Astrocyte of the cerebellum (primary cell): ENCODE measurements at regions not wholly inside any gene's neighbourhood (a gene's known extent, or its start where the extent isn't known, plus 50 kb on each side); places are given as distances from the start of the nearest gene placed in this dataset.

Experiments
- DNase-seq: peaks from one replicate; pipeline ENCODE4 v3.0.0-alpha.2; 2011; ENCODE audit warnings: low read depth
- H3K4me3 ChIP-seq: 2 replicates; pipeline ENCODE4 v1.5.1; 2011; ENCODE audit warnings: mild to moderate bottlenecking, low read depth, low read length, moderate library complexity
- in situ Hi-C: cut with HindIII; loops from 2 replicates; pipeline ENCODE4 v1.10.0; 2017; ENCODE audit warnings: low sequenced_read_pairs
- TF ChIP-seq, protein P1 (sequence below): IDR thresholded peaks from 2 replicates; pipeline ENCODE4 v1.5.1; 2012; ENCODE audit warnings: low read length, low read depth, moderate library complexity, mild to moderate bottlenecking; ENCODE audit errors: missing control alignments

DNA sequence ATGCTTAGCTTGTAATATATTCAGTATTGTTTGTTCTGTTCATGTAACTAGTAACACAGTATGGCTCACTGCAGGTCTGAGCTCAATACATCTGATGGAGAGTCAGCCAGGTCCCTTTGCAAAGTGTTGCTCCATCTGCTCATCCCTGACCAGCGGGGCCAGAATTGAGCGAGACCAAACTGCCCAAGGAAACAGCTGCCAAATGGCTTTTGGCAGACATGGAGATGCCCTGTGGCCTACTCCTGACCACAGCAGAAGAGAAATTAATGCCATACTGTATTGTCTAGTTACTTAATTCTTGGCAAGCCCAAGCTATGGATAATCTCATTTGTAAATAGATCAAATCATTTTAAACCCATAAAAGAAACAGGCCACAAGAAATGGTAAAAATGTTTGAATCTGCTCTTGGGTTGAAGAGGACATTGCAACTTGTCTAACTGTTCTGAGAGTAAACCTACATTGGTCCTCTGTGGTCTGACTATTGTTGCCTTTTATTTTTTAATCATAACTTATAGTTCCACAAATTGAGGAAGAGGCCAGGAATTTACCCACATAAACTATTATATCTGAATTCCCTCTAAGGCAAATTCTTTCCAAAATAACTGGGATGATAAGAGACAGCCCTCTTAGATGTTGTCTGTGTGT is 209.5 kb downstream of the EBLN2 start:
- in situ Hi-C loops, result no loop called here

DNA sequence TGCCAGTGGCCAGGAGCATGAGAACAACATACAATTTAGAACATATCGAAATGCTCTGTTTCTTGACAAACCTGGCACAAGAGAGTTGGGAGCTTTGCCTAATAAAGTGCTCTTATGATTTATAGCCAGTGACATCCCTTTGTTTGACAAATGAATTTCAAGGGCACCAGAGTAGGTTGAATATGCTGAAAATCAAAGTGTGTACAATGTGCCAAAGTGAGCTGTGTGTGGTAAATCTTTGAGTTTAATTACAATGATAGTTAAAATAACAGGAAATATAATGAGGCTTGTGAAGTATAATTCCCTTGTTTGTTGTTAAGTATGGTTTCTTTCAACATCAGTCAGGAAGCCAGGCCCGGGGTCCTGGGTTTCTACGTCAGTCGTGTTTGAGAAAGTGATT is 211.9 kb downstream of the EBLN2 start:
- no peak overlapping the region for H3K4me3 ChIP-seq
- DNase-seq, result no peak
- in situ Hi-C loops, result no loop called here
- TF ChIP-seq, protein P1, sequence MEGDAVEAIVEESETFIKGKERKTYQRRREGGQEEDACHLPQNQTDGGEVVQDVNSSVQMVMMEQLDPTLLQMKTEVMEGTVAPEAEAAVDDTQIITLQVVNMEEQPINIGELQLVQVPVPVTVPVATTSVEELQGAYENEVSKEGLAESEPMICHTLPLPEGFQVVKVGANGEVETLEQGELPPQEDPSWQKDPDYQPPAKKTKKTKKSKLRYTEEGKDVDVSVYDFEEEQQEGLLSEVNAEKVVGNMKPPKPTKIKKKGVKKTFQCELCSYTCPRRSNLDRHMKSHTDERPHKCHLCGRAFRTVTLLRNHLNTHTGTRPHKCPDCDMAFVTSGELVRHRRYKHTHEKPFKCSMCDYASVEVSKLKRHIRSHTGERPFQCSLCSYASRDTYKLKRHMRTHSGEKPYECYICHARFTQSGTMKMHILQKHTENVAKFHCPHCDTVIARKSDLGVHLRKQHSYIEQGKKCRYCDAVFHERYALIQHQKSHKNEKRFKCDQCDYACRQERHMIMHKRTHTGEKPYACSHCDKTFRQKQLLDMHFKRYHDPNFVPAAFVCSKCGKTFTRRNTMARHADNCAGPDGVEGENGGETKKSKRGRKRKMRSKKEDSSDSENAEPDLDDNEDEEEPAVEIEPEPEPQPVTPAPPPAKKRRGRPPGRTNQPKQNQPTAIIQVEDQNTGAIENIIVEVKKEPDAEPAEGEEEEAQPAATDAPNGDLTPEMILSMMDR, result no peak

More for the DNA sequence above, 209.5 kb downstream of the EBLN2 start:
- no peak overlapping the region for H3K4me3 ChIP-seq
- TF ChIP-seq, protein P1, result no peak
- DNase-seq, result peak; percentile 19

DNA sequence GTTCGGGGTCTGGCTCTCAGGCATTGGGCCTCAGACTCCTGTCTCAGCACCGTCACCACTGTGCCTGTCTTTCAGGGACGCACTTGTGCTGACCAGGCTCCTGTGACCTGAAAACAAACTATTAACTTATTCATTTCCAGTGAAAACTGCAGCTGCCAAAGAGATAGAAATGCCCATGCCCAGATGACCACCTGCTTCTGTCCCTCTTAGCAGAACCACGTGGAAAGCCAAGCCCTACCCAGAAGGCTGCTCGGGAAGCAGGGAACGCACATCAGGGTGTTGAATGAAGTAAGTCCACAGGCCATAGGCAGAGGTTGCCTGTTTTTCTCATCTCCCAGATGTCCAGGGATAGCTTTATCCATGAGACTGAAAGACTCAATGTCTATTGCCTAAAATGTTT is 219.3 kb downstream of the EBLN2 start:
- no peak for DNase-seq
- TF ChIP-seq, protein P1, result no peak
- H3K4me3 ChIP-seq, result no peak overlapping the region
- in situ Hi-C loops, result no loop called here

DNA sequence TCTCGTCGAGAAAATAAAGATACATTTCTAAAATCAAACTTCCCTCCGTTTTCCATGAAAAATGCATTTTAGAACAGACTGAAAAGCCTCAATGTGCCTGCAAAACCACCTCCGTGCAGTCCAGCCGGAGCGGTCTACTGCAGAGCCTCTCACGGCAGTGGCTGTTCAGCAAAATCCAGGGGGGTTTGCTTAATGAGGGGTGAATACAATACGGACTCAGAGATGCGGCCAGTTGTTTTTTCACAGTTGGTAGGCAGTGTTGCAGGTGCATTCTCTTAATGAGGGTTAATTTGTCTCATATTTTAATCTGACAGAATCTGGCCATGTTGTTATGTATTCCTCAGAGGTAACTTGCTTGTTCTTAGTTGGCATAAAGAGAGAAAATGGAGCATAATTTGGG is 223.0 kb downstream of the EBLN2 start:
- in situ Hi-C loops, result no loop called here
- TF ChIP-seq, protein P1, result no peak

DNA sequence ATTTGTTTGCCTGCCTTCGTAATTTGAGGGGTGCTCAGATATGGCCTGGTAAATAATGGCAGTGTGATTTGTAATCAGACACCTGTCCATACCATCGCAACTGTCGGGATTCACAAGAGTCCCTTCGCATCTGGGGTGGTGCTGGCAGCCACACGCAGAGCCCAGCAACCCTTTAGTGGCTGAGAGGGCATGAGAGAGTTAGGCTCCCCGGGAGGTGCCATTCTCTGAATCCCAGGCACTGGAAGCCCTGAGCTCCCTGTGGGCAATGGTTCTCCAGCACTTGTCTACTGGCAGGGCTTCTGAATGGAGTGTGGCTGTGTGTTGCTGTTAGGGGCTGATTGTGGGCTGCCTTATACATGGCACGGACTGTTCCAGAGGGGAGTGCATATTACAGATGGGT is 230.1 kb downstream of the EBLN2 start:
- in situ Hi-C loops, result no loop called here
- TF ChIP-seq, protein P1, result no peak
- H3K4me3 ChIP-seq, result no peak overlapping the region
- no peak for DNase-seq

More for the DNA sequence above, 223.0 kb downstream of the EBLN2 start:
- no peak overlapping the region for H3K4me3 ChIP-seq
- no peak for DNase-seq

DNA sequence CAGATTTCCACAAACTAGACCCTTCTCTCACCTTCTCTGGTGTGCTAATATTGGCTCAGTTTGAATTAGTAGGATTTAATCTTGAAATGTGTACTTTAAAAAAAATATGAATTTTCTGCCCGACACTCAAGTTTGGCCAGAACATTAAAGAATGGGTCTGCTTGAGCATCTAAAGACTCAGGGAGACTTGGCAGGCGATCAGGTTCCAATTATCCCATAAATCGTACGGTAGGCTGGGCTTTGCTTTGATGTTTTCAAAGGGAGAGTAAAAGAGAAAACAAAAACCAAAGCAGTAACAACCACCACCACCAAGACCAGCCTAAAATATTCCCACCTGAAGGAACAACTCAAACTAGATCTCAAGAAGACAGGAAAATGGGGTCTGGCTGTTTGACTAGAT is 230.8 kb downstream of the EBLN2 start:
- no peak overlapping the region for H3K4me3 ChIP-seq
- in situ Hi-C loops, result no loop called here
- TF ChIP-seq, protein P1, result no peak
- DNase-seq, result no peak

DNA sequence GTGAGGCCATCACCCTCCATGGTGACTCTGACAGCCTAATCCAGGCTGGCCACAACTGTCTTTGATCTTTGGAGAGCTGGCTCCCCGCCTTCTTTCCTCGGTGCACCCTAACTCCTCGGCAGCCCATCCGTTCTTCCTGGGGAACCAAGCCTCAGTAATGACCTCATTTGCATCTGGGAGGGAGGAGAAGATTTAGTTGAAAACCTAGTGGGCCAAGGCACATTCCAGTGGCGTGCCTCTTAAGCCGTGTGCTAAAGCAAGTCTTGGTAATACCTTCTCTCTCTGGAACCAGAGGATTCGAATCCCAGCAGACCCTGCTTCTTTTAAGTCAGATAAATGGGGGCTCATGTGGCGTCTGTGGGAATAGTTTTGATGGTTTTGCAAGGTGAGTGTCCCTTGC is 233.1 kb downstream of the EBLN2 start:
- DNase-seq, result no peak
- H3K4me3 ChIP-seq, result no peak overlapping the region
- in situ Hi-C loops, result no loop called here
- TF ChIP-seq, protein P1, result no peak
